Lower lobe of right lung (tissue), 2 donors: ENCODE measurements at regions not wholly inside any gene's neighbourhood (a gene's known extent, or its start where the extent isn't known, plus 50 kb on each side); places are given as distances from the start of the nearest gene placed in this dataset.

Experiments used
- ATAC-seq, 2 donors: fragments of 200-7000 bp; cut with Tn5 transposase; one replicate each; pipeline ENCODE4 v1.9.1; 2020 to 2022; ENCODE audit warnings: mild to moderate bottlenecking in 2 of 2, moderate library complexity in 2 of 2
- DNase-seq: peaks from one replicate; pipeline ENCODE4 v3.0.0-alpha.2; 2020
- H3K27ac ChIP-seq: fragments of 200-600 bp; one replicate; pipeline ENCODE4 v1.8.0; 2022
- H3K27me3 ChIP-seq: fragments of 200-600 bp; one replicate; pipeline ENCODE4 v1.8.0; 2022; ENCODE audit warnings: low read depth
- H3K36me3 ChIP-seq: fragments of 200-600 bp; one replicate; pipeline ENCODE4 v1.8.0; 2022; ENCODE audit warnings: mild to moderate bottlenecking
- H3K4me1 ChIP-seq: fragments of 200-600 bp; one replicate; pipeline ENCODE4 v1.8.0; 2022
- H3K4me3 ChIP-seq: fragments of 200-600 bp; one replicate; pipeline ENCODE4 v1.8.0; 2022; ENCODE audit warnings: mild to moderate bottlenecking
- H3K9me3 ChIP-seq: fragments of 200-600 bp; one replicate; pipeline ENCODE4 v1.8.0; 2022
- CTCF ChIP-seq: fragments of 200-600 bp; IDR thresholded peaks from one replicate; pipeline ENCODE4 v1.8.0; 2022; ENCODE audit warnings: antibody characterized with exemption, mild to moderate bottlenecking
- intact Hi-C: fragments of 100-400 bp; cut with DNase I; formaldehyde crosslinking; loops from one replicate; pipeline ENCODE4 v1.11.0; 2022
- donor health status: DM: no; HTN: yes; CAD: no; lungs with severe emphysema.

GRCh38 chr5:116703941-116704340 lies 129.3 kb upstream of the SEMA6A start:
- no peak for TF ChIP-seq CTCF
- DNase-seq (no peak), ATAC-seq (no peak)
- Histone ChIP-seq H3K9me3 (no peaks in the 10 kb centered on the region), H3K4me3 (no peak overlapping the region), H3K36me3 (no peaks in the 10 kb centered on the region), H3K4me1 (no peaks in the 10 kb centered on the region), H3K27ac (no peak overlapping the region), H3K27me3 (no peaks in the 10 kb centered on the region)
- intact Hi-C loops = no loop called here

- no peak for TF ChIP-seq CTCF
Observed at GRCh38 chr5:116703328-116703727, 128.7 kb upstream of the SEMA6A start.

GRCh38 chr5:116702776-116703175 lies 128.2 kb upstream of the SEMA6A start:
- ATAC-seq = no peak
- intact Hi-C loops = no loop called here
- Histone ChIP-seq H3K9me3 (no peaks in the 10 kb centered on the region), H3K4me1 (no peaks in the 10 kb centered on the region), H3K4me3 (no peak overlapping the region), H3K36me3 (no peaks in the 10 kb centered on the region), H3K27ac (no peak overlapping the region), H3K27me3 (no peaks in the 10 kb centered on the region)
- DNase-seq = no peak
- no peak for TF ChIP-seq CTCF

More at GRCh38 chr5:116703328-116703727, 128.7 kb upstream of the SEMA6A start:
- intact Hi-C loops = no loop called here
- Histone ChIP-seq H3K27me3 (no peaks in the 10 kb centered on the region), H3K36me3 (no peaks in the 10 kb centered on the region), H3K4me3 (no peak overlapping the region), H3K4me1 (no peaks in the 10 kb centered on the region), H3K27ac (no peak overlapping the region), H3K9me3 (no peaks in the 10 kb centered on the region)
- DNase-seq (no peak), ATAC-seq (no peak)

GRCh38 chr5:116699332-116699731 lies 124.7 kb upstream of the SEMA6A start:
- no peak for TF ChIP-seq CTCF
- H3K27ac ChIP-seq = no peak overlapping the region
- no peaks in the 10 kb centered on the region for H3K27me3 ChIP-seq
- no peak for ATAC-seq
- no peaks in the 10 kb centered on the region for H3K9me3 ChIP-seq
- no peak for DNase-seq
- H3K4me1 ChIP-seq = no peaks in the 10 kb centered on the region
- H3K36me3 ChIP-seq = no peaks in the 10 kb centered on the region
- H3K4me3 ChIP-seq = no peak overlapping the region
- intact Hi-C loops = no loop called here

- TF ChIP-seq CTCF = no peak
- H3K4me1 ChIP-seq = no peaks in the 10 kb centered on the region
- intact Hi-C loops = no loop called here
- no peak overlapping the region for H3K27ac ChIP-seq
- no peak overlapping the region for H3K4me3 ChIP-seq
- no peaks in the 10 kb centered on the region for H3K9me3 ChIP-seq
- no peaks in the 10 kb centered on the region for H3K27me3 ChIP-seq
- ATAC-seq (no peak), DNase-seq (no peak)
- no peaks in the 10 kb centered on the region for H3K36me3 ChIP-seq
Observed at GRCh38 chr5:116696366-116696765, 121.7 kb upstream of the SEMA6A start.

GRCh38 chr5:116695681-116696080 lies 121.1 kb upstream of the SEMA6A start:
- intact Hi-C loops = no loop called here
- Histone ChIP-seq H3K9me3 (no peaks in the 10 kb centered on the region), H3K36me3 (no peaks in the 10 kb centered on the region), H3K27ac (no peak overlapping the region), H3K4me1 (no peaks in the 10 kb centered on the region), H3K27me3 (no peaks in the 10 kb centered on the region), H3K4me3 (no peak overlapping the region)
- DNase-seq (no peak), ATAC-seq (no peak)
- TF ChIP-seq CTCF = no peak
